MM.1S (cell line): ENCODE measurements at regions not wholly inside any gene's neighbourhood (a gene's known extent, or its start where the extent isn't known, plus 50 kb on each side); places are given as distances from the start of the nearest gene placed in this dataset.

ENCODE experiments used
- DNase-seq: peaks from one replicate; pipeline ENCODE4 v3.0.0-alpha.2; 2015
- H2AFZ ChIP-seq: fragments of 300-600 bp; sonication (generic); 2 replicates; pipeline ENCODE4 v1.6.0; 2016; ENCODE audit warnings: antibody characterized with exemption, low read length
- H3F3A ChIP-seq: fragments of 300-600 bp; sonication (generic); 2 replicates; pipeline ENCODE4 v1.6.1; 2016; ENCODE audit warnings: mild to moderate bottlenecking, antibody characterized with exemption, low read length, moderate library complexity, mixed read lengths; ENCODE audit not compliant: insufficient read depth
- H3K27ac ChIP-seq: fragments of 300-600 bp; sonication (generic); 2 replicates; pipeline ENCODE4 v1.5.1; 2016; ENCODE audit warnings: mild to moderate bottlenecking, low read length
- H3K27me3 ChIP-seq: fragments of 300-600 bp; sonication (generic); replicated peaks from 2 replicates; pipeline ENCODE4 v1.6.0; 2016; ENCODE audit warnings: low read length; ENCODE audit not compliant: insufficient read depth
- H3K36me3 ChIP-seq: fragments of 300-600 bp; sonication (generic); replicated peaks from 2 replicates; pipeline ENCODE4 v1.6.1; 2016; ENCODE audit warnings: mild to moderate bottlenecking, low read length, mixed read lengths; ENCODE audit not compliant: insufficient read depth
- H3K4me1 ChIP-seq: fragments of 300-600 bp; sonication (generic); 2 replicates; pipeline ENCODE4 v1.6.1; 2016; ENCODE audit warnings: low read length, mixed read lengths
- H3K4me2 ChIP-seq: fragments of 300-600 bp; sonication (generic); 2 replicates; pipeline ENCODE4 v1.6.0; 2016; ENCODE audit warnings: low read depth, low read length
- H3K4me3 ChIP-seq: fragments of 300-600 bp; sonication (generic); 2 replicates; pipeline ENCODE4 v1.5.1; 2016; ENCODE audit warnings: low read length, mixed read lengths
- H3K79me2 ChIP-seq: fragments of 300-600 bp; sonication (generic); 2 replicates; pipeline ENCODE4 v1.6.1; 2016; ENCODE audit warnings: mixed run types, low read length, mixed read lengths
- H3K9ac ChIP-seq: fragments of 300-600 bp; sonication (generic); 2 replicates; pipeline ENCODE4 v1.6.1; 2016; ENCODE audit warnings: low read length, mixed read lengths
- H3K9me2 ChIP-seq: fragments of 300-600 bp; sonication (generic); replicated peaks from 2 replicates; pipeline ENCODE4 v1.6.1; 2016; ENCODE audit warnings: mild to moderate bottlenecking, low read length, mixed read lengths; ENCODE audit not compliant: insufficient read depth
- H3K9me3 ChIP-seq: fragments of 300-600 bp; sonication (generic); replicated peaks from 2 replicates; pipeline ENCODE4 v1.6.1; 2016; ENCODE audit warnings: mild to moderate bottlenecking, low read length, mixed read lengths; ENCODE audit not compliant: insufficient read depth
- H4K20me1 ChIP-seq: fragments of 300-600 bp; sonication (generic); 2 replicates; pipeline ENCODE4 v1.6.1; 2016; ENCODE audit warnings: mild to moderate bottlenecking, low read length, moderate library complexity, mixed read lengths; ENCODE audit not compliant: insufficient read depth
- EZH2 ChIP-seq: fragments of 300-600 bp; sonication (generic); optimal IDR thresholded peaks from 2 replicates; pipeline ENCODE3; 2017; ENCODE audit warnings: low read depth, mild to moderate bottlenecking, antibody characterized with exemption, low read length, mixed read lengths
- EZH2phosphoT487 ChIP-seq: fragments of 300-600 bp; sonication (generic); IDR thresholded peaks from 2 replicates; pipeline ENCODE4 v1.6.1; 2018; ENCODE audit warnings: antibody characterized with exemption, low read length
- TF ChIP-seq, protein P1 (sequence below): fragments of 300-600 bp; sonication (generic); IDR thresholded peaks from 2 replicates; pipeline ENCODE4 v1.5.1; 2016; ENCODE audit warnings: antibody characterized with exemption, low read length, mixed read lengths

DNA sequence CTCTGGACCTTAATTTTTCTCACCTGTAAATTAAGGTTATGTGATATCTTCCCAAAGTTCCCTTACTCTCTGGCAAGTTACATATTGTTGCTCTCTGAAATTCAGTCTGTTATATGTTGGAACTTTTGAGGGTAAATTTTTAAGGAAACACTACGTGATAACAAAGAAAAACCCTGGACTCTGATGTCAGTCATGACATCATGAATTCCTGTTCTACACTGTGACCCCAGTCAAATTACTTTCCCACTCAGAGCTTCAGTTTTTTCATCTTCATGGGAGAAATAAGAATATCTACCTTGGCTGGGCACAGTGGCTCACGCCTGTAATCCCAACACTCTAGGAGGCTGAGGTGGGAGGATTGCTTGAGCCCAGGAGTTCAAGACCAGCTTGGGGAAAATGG is 164.6 kb upstream of the RALGAPA2 start:
- Histone ChIP-seq H3K36me3 (no peaks in the 10 kb centered on the region), H3K79me2 (no peaks in the 10 kb centered on the region), H3K4me2 (no peak overlapping the region), H4K20me1 (no peaks in the 10 kb centered on the region), H3K4me1 (no peaks in the 10 kb centered on the region), H3K4me3 (no peak overlapping the region), H3F3A (no peaks in the 10 kb centered on the region), H3K27me3 (no peaks in the 10 kb centered on the region), H3K9me3 (no peaks in the 10 kb centered on the region), H3K27ac (no peak overlapping the region), H3K9ac (no peak overlapping the region), H3K9me2 (no peaks in the 10 kb centered on the region), H2AFZ (no peak overlapping the region)
- TF ChIP-seq EZH2: no peak
- TF ChIP-seq, protein P1, sequence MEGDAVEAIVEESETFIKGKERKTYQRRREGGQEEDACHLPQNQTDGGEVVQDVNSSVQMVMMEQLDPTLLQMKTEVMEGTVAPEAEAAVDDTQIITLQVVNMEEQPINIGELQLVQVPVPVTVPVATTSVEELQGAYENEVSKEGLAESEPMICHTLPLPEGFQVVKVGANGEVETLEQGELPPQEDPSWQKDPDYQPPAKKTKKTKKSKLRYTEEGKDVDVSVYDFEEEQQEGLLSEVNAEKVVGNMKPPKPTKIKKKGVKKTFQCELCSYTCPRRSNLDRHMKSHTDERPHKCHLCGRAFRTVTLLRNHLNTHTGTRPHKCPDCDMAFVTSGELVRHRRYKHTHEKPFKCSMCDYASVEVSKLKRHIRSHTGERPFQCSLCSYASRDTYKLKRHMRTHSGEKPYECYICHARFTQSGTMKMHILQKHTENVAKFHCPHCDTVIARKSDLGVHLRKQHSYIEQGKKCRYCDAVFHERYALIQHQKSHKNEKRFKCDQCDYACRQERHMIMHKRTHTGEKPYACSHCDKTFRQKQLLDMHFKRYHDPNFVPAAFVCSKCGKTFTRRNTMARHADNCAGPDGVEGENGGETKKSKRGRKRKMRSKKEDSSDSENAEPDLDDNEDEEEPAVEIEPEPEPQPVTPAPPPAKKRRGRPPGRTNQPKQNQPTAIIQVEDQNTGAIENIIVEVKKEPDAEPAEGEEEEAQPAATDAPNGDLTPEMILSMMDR: no peak
- TF ChIP-seq EZH2phosphoT487: no peak
- no peak for DNase-seq

DNA sequence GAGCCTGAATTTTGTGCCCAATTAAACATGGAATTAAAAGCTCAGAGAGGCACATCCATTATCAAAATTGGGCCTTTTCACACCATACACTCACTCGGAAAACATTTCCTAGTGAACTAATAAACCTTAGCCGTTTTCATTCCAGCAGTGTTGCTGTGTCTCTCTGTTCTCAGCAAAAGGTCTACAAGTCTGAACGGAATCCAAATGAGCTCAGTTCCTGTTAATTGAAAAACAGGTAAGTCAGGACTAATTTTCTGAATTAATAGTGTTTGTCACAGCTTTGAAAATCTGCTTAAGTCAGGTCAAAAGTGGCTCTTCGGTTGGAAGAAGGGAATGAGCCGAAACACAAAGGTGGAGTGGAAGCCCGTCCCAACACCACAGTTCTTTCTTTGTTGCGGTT is 163.3 kb upstream of the RALGAPA2 start:
- H3F3A ChIP-seq: no peaks in the 10 kb centered on the region

DNA sequence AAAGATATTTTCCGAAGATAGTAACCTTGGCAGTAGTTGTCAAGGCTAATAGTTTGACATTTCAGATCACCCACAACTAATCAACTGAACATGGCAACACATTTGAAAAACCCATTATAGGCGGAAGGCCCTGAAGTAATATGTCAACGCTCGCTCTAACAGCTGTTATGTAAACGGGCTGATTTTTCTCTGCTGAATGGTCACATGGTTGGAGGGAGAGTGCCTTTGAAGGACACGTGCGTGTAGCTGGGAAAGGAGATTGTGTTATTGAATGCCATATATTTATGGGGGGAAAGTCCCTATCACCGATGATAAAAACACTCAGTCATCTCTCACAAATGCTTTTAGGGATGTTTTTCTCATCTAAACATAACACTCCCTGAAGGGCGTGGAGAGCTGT is 160.0 kb upstream of the RALGAPA2 start:
- no peak for DNase-seq
- Histone ChIP-seq H3K79me2 (no peaks in the 10 kb centered on the region), H3K9me3 (no peaks in the 10 kb centered on the region), H4K20me1 (no peaks in the 10 kb centered on the region), H3K36me3 (no peaks in the 10 kb centered on the region), H3K27ac (no peak overlapping the region), H3K4me3 (no peak overlapping the region), H3K4me2 (no peak overlapping the region), H3F3A (no peaks in the 10 kb centered on the region), H2AFZ (no peak overlapping the region), H3K4me1 (no peaks in the 10 kb centered on the region), H3K27me3 (no peaks in the 10 kb centered on the region), H3K9ac (no peak overlapping the region), H3K9me2 (no peaks in the 10 kb centered on the region)
- TF ChIP-seq EZH2phosphoT487: no peak
- no peak for TF ChIP-seq EZH2
- TF ChIP-seq, protein P1: no peak

More for the DNA sequence above, 163.3 kb upstream of the RALGAPA2 start:
- no peaks in the 10 kb centered on the region for H3K36me3 ChIP-seq
- no peaks in the 10 kb centered on the region for H3K9me3 ChIP-seq
- TF ChIP-seq EZH2 (no peak), EZH2phosphoT487 (no peak)
- TF ChIP-seq, protein P1: no peak
- H2AFZ ChIP-seq: no peak overlapping the region
- no peaks in the 10 kb centered on the region for H3K27me3 ChIP-seq
- H3K27ac ChIP-seq: no peak overlapping the region
- DNase-seq: no peak
- no peaks in the 10 kb centered on the region for H3K4me1 ChIP-seq
- H4K20me1 ChIP-seq: no peaks in the 10 kb centered on the region
- H3K9ac ChIP-seq: no peak overlapping the region
- no peaks in the 10 kb centered on the region for H3K79me2 ChIP-seq
- H3K4me3 ChIP-seq: no peak overlapping the region
- no peaks in the 10 kb centered on the region for H3K9me2 ChIP-seq
- H3K4me2 ChIP-seq: no peak overlapping the region
